Stimulated activated CD4-positive, alpha-beta T cell treated with anti-CD3 and anti-CD28 coated beads, Interleukin-1b, Interleukin-23, amount 100 ng/mL, for 4 hours (primary cell): ENCODE measurements at regions not wholly inside any gene's neighbourhood (a gene's known extent, or its start where the extent isn't known, plus 50 kb on each side); places are given as distances from the start of the nearest gene placed in this dataset.
"Not testable (repeated sequence)": the region's sequence is repeated elsewhere in the genome, so short reads cannot be mapped to it uniquely, and the experiment has no call there.

Experiments
- DNase-seq, 2 donors: peaks; one replicate each; pipeline ENCODE4 v3.0.0-alpha.2; 2020; ENCODE audit warnings: low read depth in 2 of 2

DNA sequence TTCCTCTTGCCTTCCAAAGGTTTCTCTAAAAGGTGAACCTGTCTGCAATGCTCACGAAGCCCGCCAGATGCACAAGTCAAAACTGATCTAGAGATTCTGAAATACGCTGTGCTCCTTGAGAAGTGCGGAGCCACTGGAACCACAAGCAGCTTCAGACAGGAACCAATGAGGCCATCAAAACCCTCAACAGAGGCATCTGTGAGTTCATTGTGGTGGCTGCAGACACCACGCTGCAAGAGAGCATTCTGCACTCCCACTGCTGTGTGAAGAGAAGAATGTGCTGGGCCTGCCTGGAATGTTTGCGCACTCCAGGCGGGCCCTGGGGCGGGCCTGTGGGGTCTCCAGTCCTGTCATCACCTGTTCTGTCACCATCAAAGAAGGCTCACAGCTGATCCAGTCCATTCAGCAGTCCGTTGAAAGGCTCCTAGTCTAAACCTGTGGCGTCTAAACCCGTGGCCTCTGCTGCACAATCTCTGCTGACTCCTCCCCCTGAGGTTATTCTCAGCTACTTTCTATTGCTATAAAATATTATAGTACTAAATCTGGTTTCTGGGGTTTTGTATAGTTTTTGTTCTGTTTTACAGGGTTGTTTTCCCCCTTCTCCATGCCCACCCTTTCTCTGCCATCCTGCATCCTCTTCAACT lies 187.4 kb downstream of the FAM72C start:
- not testable (repeated sequence) for DNase-seq

- DNase-seq = not testable (repeated sequence)
Measured at GRCh38 chr1:143778178-143778577, 193.6 kb downstream of the FAM72C start.

DNA sequence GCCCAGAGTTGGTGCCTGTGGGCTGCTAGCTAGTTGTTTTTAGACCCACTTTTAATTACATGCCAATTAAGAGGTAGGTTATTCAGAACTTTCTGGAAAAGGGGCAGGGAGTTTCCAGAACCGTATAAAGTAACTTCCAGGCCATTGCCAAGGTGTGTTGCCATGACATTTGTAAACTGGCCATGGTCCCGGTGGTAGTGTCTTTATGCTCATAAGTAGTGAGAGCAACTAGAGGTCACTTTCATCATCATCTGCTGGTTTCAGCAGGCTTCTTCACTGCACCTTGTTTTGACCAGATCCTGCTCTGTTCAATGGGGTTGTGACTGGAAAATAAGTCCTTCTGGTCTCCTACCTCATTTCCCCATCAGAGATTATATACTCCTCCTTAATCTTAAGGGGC lies 207.0 kb downstream of the FAM72C start:
- DNase-seq = not testable (repeated sequence)

GRCh38 chr1:143760366-143760765 lies 211.4 kb downstream of the FAM72C start:
- not testable (repeated sequence) for DNase-seq

DNA sequence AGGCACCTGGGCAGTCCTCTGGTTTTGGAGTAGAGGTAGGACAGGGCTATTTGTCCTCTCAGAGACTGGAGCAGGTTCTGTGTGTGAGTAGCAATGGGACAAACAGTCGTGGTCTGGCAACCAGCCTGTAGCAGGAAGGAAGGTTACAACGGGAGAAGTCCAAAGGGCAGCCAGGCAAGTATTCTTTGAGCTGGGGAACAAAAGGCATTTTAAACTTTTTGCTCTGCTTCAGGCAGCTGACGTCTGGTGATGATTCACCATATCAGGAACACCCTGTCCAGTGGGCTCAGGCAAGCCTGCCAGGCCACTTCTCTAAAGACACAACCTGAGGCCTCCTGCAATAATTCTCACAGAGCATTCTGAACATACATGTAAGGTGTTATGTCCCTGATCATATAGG lies 215.8 kb downstream of the FAM72C start:
- DNase-seq = not testable (repeated sequence)

DNA sequence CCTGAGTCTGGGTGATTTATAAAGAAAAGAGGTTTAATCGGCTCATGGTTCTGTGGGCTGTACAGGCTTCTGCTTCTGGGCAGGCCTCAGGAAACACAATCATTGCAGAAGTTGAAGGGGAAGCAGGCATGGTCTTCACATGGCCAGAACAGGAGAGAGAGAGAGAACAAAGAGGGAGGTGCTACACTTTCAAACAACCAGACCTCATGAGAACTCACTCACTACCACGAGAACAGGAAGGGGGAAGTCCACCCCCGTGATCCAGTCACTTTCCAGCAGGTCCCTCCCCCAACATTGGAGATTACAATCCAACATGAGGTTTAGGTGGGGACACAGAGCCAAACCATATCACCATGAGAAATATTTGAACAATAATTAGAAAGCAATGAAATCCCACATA lies 222.9 kb downstream of the FAM72C start:
- no peak for DNase-seq

- DNase-seq = no peak
Measured at GRCh38 chr1:143736562-143736961, 235.2 kb downstream of the FAM72C start.

- DNase-seq = no peak
Measured at GRCh38 chr1:143735764-143736461, 235.9 kb downstream of the FAM72C start.

DNA sequence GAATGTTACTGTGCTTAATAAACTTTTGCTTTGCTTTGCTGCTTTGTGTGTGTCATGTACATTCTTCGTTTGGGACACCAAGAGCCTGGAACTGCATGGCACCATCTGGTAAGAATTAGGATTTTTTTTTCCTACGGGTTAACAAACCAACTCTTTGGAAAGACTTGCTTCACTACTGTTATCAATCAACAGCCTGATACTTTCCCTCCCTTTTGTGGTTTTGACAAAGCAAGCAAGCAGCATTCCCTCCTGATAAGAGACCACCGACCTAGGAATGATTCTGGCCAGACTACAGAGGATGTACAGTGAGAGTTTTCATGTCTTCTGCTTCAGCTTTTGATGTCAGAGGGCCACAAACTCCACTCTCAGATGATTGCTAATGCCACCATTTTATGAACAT lies 237.5 kb downstream of the FAM72C start:
- DNase-seq = not testable (repeated sequence)

GRCh38 chr1:143730890-143731289 lies 240.9 kb downstream of the FAM72C start:
- not testable (repeated sequence) for DNase-seq

DNA sequence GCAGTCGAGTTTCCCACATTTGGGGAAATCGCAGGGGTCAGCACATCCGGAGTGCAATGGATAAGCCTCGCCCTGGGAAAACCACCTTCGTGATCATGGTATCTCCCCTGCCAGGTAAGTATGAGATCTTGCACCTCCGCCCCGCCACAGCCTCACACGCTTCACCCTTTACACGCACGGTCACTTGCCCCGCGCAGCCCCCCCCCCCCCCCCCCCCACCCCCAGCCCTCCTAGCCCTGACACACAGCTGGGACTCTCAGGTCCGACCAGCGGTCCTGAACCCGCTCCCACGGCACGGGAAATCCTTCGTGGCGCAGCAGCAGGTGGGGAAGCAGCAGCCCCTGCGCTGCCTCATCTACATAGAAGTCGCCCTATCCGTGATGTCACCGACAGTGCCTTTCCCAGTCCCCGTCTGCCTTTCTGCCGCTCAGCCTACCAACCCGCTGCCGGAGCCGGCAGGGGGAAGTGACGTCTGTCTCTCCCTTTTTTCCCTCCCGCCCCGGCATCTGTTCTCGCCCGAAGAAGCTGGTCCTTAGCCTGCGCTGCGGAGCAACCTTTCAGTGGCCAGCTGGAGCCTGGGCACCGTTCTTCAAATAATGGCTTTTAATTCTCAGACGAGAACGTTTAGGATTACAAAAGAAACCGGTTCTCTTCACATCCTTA lies 242.2 kb downstream of the FAM72C start:
- DNase-seq = peak in 1 of 2 donors; percentile 7

DNA sequence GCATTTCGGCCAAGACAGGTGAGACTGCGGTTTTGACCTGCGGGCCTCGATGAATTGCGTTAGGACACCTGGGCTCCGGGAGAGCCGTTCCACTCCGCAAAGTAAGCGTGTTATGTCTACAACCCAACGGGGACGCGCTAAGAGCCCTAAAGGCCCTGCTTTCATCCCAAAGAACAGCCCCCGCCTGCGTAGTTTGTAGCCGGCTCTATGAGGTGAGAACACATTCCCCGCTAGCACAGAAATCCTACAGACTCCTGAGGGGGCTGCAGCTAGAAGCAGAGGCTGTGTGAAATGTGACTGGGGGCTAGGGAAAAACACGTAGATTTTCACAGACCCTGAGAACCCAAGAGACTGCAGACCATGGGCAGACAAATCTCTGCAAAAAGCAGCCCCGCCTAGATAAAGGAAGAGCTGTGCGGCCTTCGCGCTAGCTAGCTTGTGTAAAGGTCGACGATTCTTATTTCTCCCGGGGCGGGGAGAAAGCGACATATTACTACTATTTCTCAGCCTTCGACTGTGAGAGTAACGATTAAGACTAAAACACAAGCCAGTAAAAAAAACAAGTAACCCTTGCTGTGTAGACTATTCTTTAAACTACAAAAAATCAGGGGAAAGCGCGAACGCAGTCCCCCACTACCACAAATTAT lies 242.9 kb downstream of the FAM72C start:
- DNase-seq = not testable (repeated sequence)

DNA sequence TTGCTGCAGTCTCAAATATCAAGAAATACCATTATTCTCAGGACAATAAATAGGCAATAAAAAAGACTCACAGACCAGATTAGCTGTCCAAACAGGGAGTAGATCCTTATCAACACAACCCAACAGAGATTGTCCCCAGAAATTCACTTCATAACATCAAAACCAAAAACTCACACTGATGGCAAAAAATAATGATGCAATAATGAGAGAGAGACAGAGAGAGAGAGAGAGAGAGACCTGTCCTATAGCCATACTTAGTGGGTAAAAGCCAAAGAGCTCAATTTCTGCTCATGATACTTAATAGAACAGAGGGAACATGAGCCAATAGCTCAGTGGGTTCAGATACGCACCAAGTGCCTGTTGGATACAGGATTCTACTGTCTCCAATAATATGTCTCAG lies 244.5 kb downstream of the FAM72C start:
- DNase-seq = no peak

DNA sequence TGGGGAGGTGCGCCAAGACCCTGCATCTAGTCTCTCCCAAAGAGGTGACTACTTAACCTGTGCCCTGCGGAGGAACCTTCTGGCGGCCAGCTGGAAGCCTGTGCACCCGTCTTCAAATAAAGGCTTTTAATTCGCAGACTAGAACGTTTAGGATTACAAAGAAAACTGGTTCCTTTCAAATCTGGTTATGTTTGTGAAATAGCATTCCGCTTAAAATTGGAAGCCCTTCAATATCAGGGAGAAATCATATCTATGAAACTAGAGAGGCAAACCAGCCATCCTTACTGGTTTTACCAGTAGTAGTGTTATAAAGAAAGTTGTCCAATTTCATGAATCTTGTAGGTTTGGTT lies 250.8 kb downstream of the FAM72C start:
- no peak for DNase-seq

GRCh38 chr1:143720087-143721023 lies 251.4 kb downstream of the FAM72C start:
- peak in 1 of 2 donors; percentile 3 for DNase-seq

DNA sequence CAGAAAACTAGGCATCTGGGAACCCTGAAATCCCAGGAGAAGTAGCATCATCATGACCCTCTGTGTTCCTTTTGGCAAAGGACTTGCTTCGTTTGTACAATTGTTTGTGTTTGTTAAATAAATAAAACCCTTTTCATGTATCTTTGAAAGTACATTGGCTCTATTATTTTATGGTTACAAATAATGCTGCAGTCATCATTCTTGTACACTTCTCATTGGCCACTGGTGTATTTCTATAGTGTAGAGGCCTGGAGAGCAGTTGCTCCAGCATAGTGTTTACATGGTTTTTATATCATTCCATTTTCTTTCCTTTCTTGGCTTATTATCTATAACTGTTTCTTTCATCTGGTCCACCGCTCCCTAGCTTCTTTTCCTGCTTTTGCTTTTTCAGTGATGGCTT lies 253.3 kb downstream of the FAM72C start:
- no peak for DNase-seq

- no peak for DNase-seq
Measured at GRCh38 chr1:143718021-143718420, 253.8 kb downstream of the FAM72C start.

DNA sequence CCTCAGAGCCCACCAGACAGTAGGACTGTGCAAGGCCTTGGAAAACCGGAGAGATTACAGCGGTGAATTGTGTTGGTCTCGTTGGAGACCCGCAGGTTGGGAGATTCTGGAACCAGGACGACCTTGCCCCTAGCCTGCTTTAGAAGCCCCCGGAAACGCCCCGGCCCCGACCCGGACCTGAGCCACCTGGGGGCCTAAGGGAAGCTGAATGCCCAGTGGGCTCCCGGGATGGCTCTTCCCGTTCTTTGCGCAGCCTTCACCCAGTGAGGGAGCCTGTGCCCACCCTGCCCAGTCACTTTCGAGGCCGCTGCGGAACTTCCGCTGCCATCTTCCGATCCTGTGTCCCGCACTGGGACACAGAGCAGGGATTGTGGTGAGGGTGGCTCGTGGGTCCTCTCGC lies 254.4 kb downstream of the FAM72C start:
- no peak for DNase-seq

- not testable (repeated sequence) for DNase-seq
Measured at GRCh38 chr1:143714913-143715312, 256.9 kb downstream of the FAM72C start.

- DNase-seq = not testable (repeated sequence)
Measured at GRCh38 chr1:143709606-143710259, 262.1 kb downstream of the FAM72C start.

GRCh38 chr1:143702739-143703138 lies 269.0 kb downstream of the FAM72C start:
- DNase-seq = not testable (repeated sequence)
